ENCODE measurements at regions not wholly inside any gene's neighbourhood (a gene's known extent, or its start where the extent isn't known, plus 50 kb on each side); places are given as distances from the start of the nearest gene placed in this dataset.

- no peak for DNase-seq (ENCODE audit: low read depth in 2 of 2)
Measured at GRCh38 chr15:62610265-62610869, 432.2 kb upstream of the TPM1 start.

- DNase-seq (ENCODE audit: low read depth in 2 of 2), result no peak
Measured at GRCh38 chr15:62611002-62611401, 431.5 kb upstream of the TPM1 start.

DNA sequence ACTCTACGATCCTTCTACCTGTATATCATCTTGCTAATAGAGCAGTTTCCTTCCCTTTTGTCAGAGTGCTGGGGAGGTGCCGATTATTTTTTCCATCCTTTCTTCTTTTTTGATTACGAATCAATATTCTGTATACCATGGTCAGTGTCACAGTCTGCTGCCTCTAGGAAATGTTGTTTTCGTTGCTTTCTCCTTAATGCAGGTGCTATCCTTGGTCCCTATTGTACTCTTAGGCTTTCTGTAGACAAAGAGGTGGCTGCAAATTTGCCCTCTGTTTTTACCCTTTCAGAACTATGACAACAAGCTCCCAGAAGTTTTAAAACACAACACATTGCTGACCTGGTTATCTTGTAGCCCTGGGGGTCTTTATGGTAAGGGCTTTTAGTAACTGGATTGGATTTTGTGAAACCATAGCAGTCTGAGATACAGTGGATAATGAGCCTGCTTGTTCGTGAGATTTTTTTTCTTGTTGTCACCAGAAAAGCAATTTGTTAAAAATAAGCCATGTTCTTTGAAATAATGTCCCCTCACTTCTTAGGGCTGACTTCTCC is 430.3 kb upstream of the TPM1 start:
- no peak for DNase-seq (ENCODE audit: low read depth in 2 of 2)

GRCh38 chr15:62612771-62613170 is 429.8 kb upstream of the TPM1 start:
- DNase-seq (ENCODE audit: low read depth in 2 of 2), result no peak

DNA sequence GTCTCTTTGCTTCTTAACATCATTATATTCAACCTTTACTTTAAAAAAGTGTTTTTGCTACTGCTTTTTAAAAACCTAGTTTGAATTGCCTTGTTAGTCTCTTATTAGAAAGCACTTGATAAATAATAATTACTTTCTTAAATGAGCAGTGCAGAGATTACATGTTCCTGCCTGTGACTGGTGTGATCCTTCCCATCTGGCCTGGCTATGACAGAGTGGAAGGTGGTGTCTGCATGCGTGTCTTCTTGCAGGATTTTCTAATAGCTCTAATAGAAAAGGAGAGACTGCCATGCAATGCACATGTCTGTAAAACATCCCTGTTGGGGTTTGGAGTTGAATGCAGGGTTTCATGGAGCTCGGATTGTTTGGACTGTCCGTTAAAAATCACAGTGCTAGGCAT is 425.8 kb upstream of the TPM1 start:
- DNase-seq (ENCODE audit: low read depth in 2 of 2), result no peak

GRCh38 chr15:62617741-62618140 is 424.8 kb upstream of the TPM1 start:
- DNase-seq (ENCODE audit: low read depth in 2 of 2), result no peak

- DNase-seq (ENCODE audit: low read depth in 2 of 2), result no peak
Measured at GRCh38 chr15:62618432-62618831, 424.1 kb upstream of the TPM1 start.

DNA sequence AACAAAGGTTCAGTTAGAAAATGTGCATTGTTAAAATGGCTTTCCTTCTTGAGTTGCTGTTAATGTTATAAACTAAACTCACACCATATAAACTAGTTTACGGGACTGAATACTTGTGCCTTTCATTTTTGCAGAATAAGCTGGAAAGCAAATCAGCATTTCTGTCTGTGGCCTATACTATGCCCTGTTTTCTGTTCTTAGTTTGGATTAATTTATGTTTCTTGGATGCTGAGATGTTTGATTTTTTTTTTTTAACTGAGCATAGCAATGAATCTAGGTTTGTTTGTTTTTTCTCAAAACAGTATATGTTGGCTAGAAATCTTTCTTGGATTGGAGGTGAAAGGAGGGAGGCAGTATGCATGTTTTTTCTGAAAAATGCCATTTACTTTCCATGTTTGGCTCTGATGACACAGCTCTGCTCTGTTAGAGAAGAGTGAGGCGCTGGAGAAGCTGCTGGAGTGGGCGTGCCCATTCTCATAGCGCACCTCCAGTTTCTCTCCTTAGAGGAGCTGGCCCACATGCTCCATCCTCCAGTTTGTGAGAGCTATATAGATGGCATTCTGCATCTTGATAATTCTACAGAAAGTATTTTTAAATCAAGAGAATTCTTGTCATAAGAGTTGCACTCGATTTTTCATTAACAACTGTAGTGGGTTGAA is 423.6 kb upstream of the TPM1 start:
- DNase-seq (ENCODE audit: low read depth in 2 of 2), result no peak

GRCh38 chr15:62619526-62619925 is 423.0 kb upstream of the TPM1 start:
- DNase-seq (ENCODE audit: low read depth in 2 of 2), result no peak

GRCh38 chr15:62622775-62623174 is 419.8 kb upstream of the TPM1 start:
- DNase-seq (ENCODE audit: low read depth in 2 of 2), result no peak

DNA sequence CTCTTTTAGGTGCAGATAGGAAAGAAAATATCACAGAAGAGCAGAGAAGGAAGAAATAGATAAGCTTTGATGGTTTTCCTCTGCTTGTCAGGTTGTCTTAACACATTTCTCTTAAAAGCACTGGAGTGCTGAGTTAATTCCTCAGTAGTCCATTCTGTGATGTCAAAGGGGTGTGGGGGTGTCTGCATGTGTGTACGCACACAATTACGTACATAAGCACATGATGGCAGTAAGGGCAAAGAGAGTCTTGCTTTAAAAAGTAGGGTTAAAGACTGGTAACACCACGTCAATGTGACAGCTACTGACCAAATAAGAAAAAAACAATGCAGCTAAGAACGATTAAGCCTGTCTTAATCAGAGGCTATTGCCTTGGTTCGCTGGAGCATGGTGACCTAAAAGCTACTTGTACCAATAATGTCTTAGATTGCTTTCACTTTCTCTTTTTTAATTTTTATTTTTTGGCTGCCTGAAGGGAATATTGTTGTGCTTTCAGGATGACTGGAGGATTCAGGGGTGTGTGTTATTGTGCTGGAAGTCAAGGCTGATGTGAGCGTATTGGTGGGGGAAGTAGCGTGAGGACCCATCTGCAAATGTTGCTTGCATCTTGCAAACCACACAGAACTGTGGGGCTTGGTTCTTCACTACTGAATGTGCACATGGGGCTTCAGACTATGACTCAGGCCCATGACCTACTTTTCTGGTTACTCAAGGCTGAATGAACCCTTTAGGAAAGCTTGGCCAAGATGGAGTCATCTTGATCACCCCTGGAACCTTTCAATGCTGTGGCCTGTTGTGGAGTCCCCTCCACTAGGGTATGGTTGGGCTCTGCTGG is 417.8 kb upstream of the TPM1 start:
- DNase-seq (ENCODE audit: low read depth in 2 of 2), result no peak

DNA sequence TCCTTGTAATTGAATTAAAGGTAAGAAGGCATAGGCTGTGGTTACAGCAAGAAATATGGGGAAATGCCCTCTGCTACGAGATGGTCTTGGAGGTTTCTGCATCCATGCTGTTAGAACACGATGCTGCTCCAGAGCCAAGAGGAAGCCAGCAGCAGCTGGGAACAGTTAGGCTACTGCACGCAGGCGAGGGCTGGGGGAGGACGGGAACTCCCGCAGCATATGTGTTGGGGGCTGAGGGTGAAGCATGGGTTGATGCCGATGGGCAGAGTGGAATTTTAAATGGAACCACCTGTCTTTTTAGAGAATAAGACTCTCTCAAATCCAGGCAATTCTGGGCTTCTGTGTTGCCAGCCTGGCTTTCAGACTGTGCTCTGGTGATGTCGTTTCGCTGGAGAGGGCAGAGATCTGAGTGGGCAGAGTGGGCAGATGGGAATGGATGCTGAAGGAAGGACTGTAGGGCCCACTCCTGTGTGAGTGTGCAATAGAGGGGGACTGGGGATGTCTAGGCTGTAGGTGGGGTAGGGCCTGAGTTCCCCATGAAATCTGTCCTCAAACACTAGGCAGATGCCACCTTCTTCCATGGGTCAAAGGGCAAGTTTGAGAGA is 417.0 kb upstream of the TPM1 start:
- no peak for DNase-seq (ENCODE audit: low read depth in 2 of 2)

DNA sequence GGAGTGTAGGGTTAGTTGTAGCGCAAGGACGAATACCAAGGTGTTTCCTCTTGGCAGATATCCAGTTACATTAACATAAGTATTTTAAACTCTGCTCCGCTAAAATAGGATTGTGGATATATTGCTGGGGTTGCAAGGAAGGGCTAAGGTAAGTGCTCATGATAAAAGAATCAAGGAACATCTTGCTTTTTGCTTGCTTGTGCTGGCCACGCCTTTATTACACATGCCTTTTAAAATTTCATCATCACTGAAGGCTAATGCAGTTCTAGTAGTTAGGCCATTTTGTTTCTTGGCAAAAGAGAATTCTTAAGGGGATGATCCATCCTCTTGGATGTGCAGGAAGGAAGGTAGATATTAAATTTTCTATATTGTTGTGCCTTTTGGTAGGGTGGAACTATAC is 415.6 kb upstream of the TPM1 start:
- DNase-seq (ENCODE audit: low read depth in 2 of 2), result no peak

GRCh38 chr15:62631076-62631724 is 411.3 kb upstream of the TPM1 start:
- DNase-seq (ENCODE audit: low read depth in 2 of 2), result no peak

DNA sequence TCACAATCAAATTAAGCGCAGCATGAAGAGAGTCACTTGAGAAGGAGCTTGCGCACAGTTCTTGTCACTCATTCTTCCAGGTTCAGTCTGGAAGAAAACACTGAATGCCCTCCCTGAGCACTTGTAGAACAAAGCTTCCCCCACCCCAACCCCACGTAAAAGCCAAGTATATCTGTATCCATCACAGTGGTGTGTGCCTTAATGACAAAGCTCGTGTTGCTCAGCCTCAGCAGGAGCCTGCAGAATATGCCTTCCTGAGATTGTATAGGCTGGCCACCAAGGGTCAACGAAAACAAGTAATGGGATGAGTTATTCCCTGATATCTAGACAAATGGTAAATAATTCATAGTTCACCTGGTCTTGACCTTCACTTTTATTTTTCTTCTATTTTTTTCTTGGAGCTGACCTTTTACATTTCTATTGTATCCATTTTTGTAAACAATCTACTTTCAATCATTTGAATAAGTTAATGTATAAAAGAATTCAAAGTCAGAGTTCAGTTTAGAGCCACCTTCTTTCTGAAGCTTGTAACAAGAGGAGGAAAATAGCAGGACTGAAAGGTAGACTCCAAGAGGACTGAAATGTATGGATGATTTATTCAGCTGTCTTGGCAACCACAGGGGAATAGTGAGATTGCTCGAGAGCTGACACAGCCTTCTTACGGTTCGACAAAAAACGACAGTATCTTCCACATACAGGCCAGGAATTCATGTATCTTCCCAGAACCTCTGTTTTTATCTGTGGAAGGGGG is 405.5 kb upstream of the TPM1 start:
- DNase-seq (ENCODE audit: low read depth in 2 of 2), result no peak

- no peak for DNase-seq (ENCODE audit: low read depth in 2 of 2)
Measured at GRCh38 chr15:62637574-62637897, 405.0 kb upstream of the TPM1 start.

DNA sequence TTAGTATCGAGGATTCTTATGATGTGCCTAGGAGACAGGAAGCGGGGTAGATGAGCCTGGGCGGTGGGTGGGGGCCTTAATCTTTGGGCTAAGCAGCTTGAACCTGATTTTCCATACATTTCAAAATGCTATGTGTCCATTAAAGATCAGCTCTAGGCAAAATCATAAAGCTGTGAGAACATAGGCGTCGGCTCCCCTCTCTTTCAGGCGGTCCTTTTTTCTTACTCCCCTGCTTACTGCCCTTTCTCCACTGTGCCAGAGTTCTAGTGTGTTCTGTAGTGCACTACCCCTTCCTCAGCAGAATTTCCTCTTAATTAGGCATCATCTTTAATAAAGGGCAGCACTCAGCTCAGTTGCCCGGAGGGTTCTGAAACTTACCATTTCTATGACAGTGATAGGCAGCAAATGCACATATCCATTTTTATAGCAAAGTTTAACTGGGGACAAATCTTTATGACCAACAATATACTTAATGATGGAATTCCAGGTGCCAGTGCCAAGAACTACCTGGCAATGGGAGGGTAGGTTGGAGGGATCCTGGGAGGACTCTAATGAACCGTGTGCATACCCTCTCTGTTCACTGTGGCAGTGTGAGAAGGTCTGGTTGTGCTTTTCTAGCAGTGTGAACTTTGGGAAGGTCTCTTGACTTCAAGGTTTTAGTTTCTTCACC is 404.5 kb upstream of the TPM1 start:
- no peak for DNase-seq (ENCODE audit: low read depth in 2 of 2)

GRCh38 chr15:62639432-62639831 is 403.1 kb upstream of the TPM1 start:
- no peak for DNase-seq (ENCODE audit: low read depth in 2 of 2)

DNA sequence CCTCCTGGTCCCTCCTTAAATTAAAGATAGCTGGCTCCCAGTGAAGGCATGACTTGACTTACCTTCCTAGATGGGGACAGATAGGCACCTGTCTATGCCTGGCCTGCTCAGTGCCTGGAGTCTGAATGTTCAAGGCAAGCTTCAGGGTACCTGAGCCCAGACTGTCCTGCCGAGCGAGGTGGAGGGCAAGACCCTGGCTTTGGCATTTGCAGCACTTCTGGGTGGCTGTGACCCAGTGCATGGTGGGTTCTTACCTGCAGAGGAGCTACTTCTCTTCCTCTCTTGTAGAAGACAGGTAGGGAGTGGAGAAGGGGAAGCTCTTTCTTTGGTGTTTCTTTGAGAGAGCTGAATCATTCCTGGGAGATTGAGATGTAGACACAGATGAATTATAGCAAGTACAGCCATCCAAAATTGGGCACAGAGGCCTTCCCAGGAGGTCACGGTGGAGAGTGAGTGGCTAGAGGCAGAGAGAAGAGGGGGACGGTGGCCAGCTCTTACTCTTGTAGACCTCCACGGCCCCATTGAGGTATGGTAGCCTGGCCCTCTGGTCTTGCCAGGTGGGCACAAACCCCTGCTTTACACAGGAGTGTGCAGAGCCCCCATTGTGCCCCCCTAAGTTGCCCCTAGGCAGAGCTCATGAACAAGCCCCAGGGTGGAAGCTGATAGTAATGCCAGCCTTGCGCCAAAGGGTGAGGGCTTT is 402.5 kb upstream of the TPM1 start:
- DNase-seq (ENCODE audit: low read depth in 2 of 2), result no peak

DNA sequence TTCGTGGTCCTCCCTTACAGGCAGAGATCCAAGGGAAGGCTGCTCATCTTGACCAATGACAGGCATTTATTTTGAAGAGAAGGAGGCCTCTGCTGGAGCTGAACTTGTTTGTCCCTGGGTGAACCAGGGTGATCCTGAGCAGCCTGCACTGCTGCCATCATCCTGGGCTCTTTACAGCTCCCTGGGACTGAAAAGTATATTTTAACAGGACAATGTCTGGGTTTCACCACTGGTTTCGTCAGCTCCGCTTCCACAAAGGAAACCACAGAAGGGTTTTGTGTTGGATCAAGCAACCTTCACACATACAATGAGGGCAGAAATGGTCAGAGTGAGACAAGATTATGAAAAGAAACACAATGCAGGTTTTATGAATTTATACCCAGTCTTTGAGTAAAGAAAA is 400.7 kb upstream of the TPM1 start:
- DNase-seq (ENCODE audit: low read depth in 2 of 2), result no peak

Data from stimulated activated CD4-positive, alpha-beta T cell treated with anti-CD3 and anti-CD28 coated beads, Interleukin-4, amount 100 ng/mL, for 48 hours (primary cell).